H1 (cell line): ENCODE measurements at regions not wholly inside any gene's neighbourhood (a gene's known extent, or its start where the extent isn't known, plus 50 kb on each side); places are given as distances from the start of the nearest gene placed in this dataset.

Source experiments
- CTCF ChIA-PET: fragments of 300-600 bp; sonication (Branson Sonifier 250); formaldehyde crosslinking; loops from one replicate; lab custom pipeline; 2021; ENCODE audit not compliant: partially characterized antibody; lab: Charles Lee
- POLR2A ChIA-PET: fragments of 300-600 bp; sonication (Branson Sonifier 250); formaldehyde crosslinking; loops from one replicate; lab custom pipeline; 2021; ENCODE audit warnings: inconsistent platforms; ENCODE audit not compliant: partially characterized antibody; lab: Charles Lee
- DNase-seq, 2 experiments: peaks; one replicate each; pipeline versions ENCODE4 v3.0.0 to v3.0.0-alpha.2; 2010 to 2022; ENCODE audit warnings: low spot score in 2 of 2, low read depth in 1 of 2, mixed read lengths in 1 of 2
- FAIRE-seq: peaks from 2 replicates; lab custom pipeline; 2011; peaks lifted over from hg19 to GRCh38; lab: Jason Lieb, UNC
- H2AFZ ChIP-seq: 2 replicates; pipeline ENCODE4 v1.8.1; 2012; ENCODE audit warnings: low read length, inconsistent platforms
- H2AK5ac ChIP-seq: 2 replicates; pipeline ENCODE4 v1.6.1; 2013; ENCODE audit warnings: low read depth, low read length
- H2BK120ac ChIP-seq: replicated peaks from 2 replicates; pipeline ENCODE3; 2013; ENCODE audit warnings: low read depth, low read length, inconsistent platforms
- H2BK12ac ChIP-seq: 2 replicates; pipeline ENCODE4 v1.6.1; 2013; ENCODE audit warnings: low read depth, low read length
- H2BK15ac ChIP-seq: 2 replicates; pipeline ENCODE4 v1.6.1; 2013; ENCODE audit warnings: low read length
- H2BK20ac ChIP-seq: 2 replicates; pipeline ENCODE4 v1.6.1; 2013; ENCODE audit warnings: low read length
- H2BK5ac ChIP-seq: 2 replicates; pipeline ENCODE4 v1.6.1; 2013; ENCODE audit warnings: low read depth, low read length
- H3K14ac ChIP-seq: 2 replicates; pipeline ENCODE4 v1.6.1; 2013; ENCODE audit warnings: inconsistent platforms; ENCODE audit not compliant: insufficient read length
- H3K18ac ChIP-seq: 2 replicates; pipeline ENCODE4 v1.6.1; 2013; ENCODE audit warnings: low read length; ENCODE audit errors: extremely low read depth
- H3K23ac ChIP-seq: 2 replicates; pipeline ENCODE4 v1.6.1; 2013; ENCODE audit warnings: inconsistent platforms; ENCODE audit not compliant: insufficient read length
- H3K23me2 ChIP-seq: 2 replicates; pipeline ENCODE4 v1.6.1; 2013; ENCODE audit warnings: low read depth, low read length
- H3K27ac ChIP-seq: 2 replicates; pipeline ENCODE4 v1.6.1; 2011; ENCODE audit warnings: low read depth, low read length, inconsistent platforms
- H3K27me3 ChIP-seq, 4 experiments: replicated peaks in 1 of 4; 1 replicate in 1 of 4; 2 replicates in 3 of 4; pipeline versions ENCODE4 v1.6.1 to v1.8.1; 2011 to 2013; ENCODE audit warnings: low read length in 3 of 4, mild to moderate bottlenecking in 3 of 4, inconsistent platforms in 2 of 4, mixed read lengths in 2 of 4, moderate library complexity in 1 of 4; ENCODE audit not compliant: control insufficient read depth in 3 of 4, insufficient read depth in 3 of 4; ENCODE audit errors: extremely low read depth in 1 of 4
- H3K36me3 ChIP-seq, 4 experiments: 2 replicates each; pipeline versions ENCODE4 v1.6.1 to v1.8.1; 2011 to 2013; ENCODE audit warnings: mild to moderate bottlenecking in 4 of 4, low read length in 3 of 4, moderate library complexity in 2 of 4, control low read depth in 1 of 4, inconsistent platforms in 1 of 4; ENCODE audit not compliant: insufficient read depth in 4 of 4, control insufficient read depth in 2 of 4
- H3K4ac ChIP-seq: replicated peaks from 2 replicates; pipeline ENCODE3; 2013; ENCODE audit warnings: low read length, low read depth, mixed read lengths, inconsistent platforms; ENCODE audit not compliant: insufficient read length
- H3K4me1 ChIP-seq, 4 experiments: replicated peaks in 1 of 4; 1 replicate in 1 of 4; 2 replicates in 3 of 4; pipeline versions ENCODE4 v1.6.1 to v1.8.1; 2011 to 2013; ENCODE audit warnings: low read length in 3 of 4, inconsistent platforms in 2 of 4, mixed read lengths in 1 of 4; ENCODE audit not compliant: insufficient read depth in 4 of 4, control insufficient read depth in 3 of 4
- H3K4me2 ChIP-seq, 2 experiments: 2 replicates each; pipeline versions ENCODE4 v1.6.1 to v1.8.1; 2011 to 2013; ENCODE audit warnings: low read depth in 2 of 2, low read length in 2 of 2, control low read depth in 1 of 2, inconsistent platforms in 1 of 2, mild to moderate bottlenecking in 1 of 2; ENCODE audit not compliant: insufficient read depth in 1 of 2
- H3K4me3 ChIP-seq, 4 experiments: fragments of 200-600, 300-600 bp in 1 of 4; sonication (generic), shearing (Covaris generic), sonication (Bioruptor Twin) in 1 of 4; 2 replicates each; pipeline versions ENCODE4 v1.5.1 to v1.8.1; 2011 to 2016; ENCODE audit warnings: low read length in 4 of 4, low read depth in 3 of 4, control low read depth in 2 of 4, inconsistent platforms in 2 of 4, mild to moderate bottlenecking in 2 of 4, mixed read lengths in 1 of 4, moderate library complexity in 1 of 4; ENCODE audit not compliant: insufficient read depth in 2 of 4; ENCODE audit errors: extremely low read depth in 1 of 4
- H3K56ac ChIP-seq: replicated peaks from 2 replicates; pipeline ENCODE3; 2013; ENCODE audit warnings: low read depth, mild to moderate bottlenecking, mixed read lengths, low read length, inconsistent platforms; ENCODE audit not compliant: insufficient read length
- H3K79me1 ChIP-seq: 2 replicates; pipeline ENCODE4 v1.6.1; 2013; ENCODE audit warnings: low read depth, low read length, control low read depth
- H3K79me2 ChIP-seq, 2 experiments: 2 replicates each; pipeline versions ENCODE4 v1.6.1 to v1.8.1; 2012 to 2013; ENCODE audit warnings: low read length in 2 of 2, mild to moderate bottlenecking in 2 of 2, inconsistent platforms in 1 of 2; ENCODE audit not compliant: insufficient read depth in 2 of 2, control insufficient read depth in 1 of 2
- H3K9ac ChIP-seq, 4 experiments: replicated peaks in 1 of 4; 1 replicate in 1 of 4; 2 replicates in 3 of 4; pipeline versions ENCODE4 v1.6.1 to v1.8.1; 2011 to 2013; ENCODE audit warnings: low read depth in 3 of 4, low read length in 3 of 4, control low read depth in 2 of 4, mild to moderate bottlenecking in 2 of 4, moderate library complexity in 2 of 4, inconsistent platforms in 1 of 4; ENCODE audit errors: extremely low read depth in 1 of 4
- H3K9me3 ChIP-seq, 2 experiments: 2 replicates each; pipeline versions ENCODE4 v1.6.1 to v1.8.1; 2012 to 2013; ENCODE audit warnings: mild to moderate bottlenecking in 2 of 2, moderate library complexity in 2 of 2, control low read depth in 1 of 2, inconsistent platforms in 1 of 2, low read depth in 1 of 2, low read length in 1 of 2, mixed read lengths in 1 of 2; ENCODE audit not compliant: insufficient read depth in 2 of 2
- H4K20me1 ChIP-seq, 2 experiments: replicated peaks in 1 of 2; 2 replicates each; pipeline versions ENCODE3 to v1.8.1; 2011 to 2013; ENCODE audit warnings: inconsistent platforms in 2 of 2, low read length in 2 of 2, mild to moderate bottlenecking in 1 of 2; ENCODE audit not compliant: insufficient read depth in 2 of 2, control insufficient read depth in 1 of 2
- H4K5ac ChIP-seq: 2 replicates; pipeline ENCODE4 v1.6.1; 2013; ENCODE audit warnings: low read length, low read depth, mixed read lengths, inconsistent platforms; ENCODE audit not compliant: insufficient read length
- H4K8ac ChIP-seq: 2 replicates; pipeline ENCODE4 v1.8.0; 2013; ENCODE audit warnings: mild to moderate bottlenecking, moderate library complexity, low read length, inconsistent platforms; ENCODE audit not compliant: insufficient read depth; ENCODE audit errors: extremely low read depth
- H4K91ac ChIP-seq: replicated peaks from 2 replicates; pipeline ENCODE3; 2013; ENCODE audit warnings: low read length, mixed read lengths, inconsistent platforms; ENCODE audit not compliant: insufficient read length
- BCL11A ChIP-seq, 2 experiments: IDR thresholded peaks; one replicate each; pipeline ENCODE4 v1.6.1; 2011; ENCODE audit warnings: low read depth in 2 of 2, low read length in 2 of 2, mild to moderate bottlenecking in 2 of 2
- BRCA1 ChIP-seq: IDR thresholded peaks from 2 replicates; pipeline ENCODE4 v1.6.1; 2012; ENCODE audit warnings: low read depth, low read length, improper control_type of control experiment
- CBX5 ChIP-seq: fragments of 300-800, 300-1000 bp; sonication (generic); IDR thresholded peaks from 2 replicates; pipeline ENCODE4 v1.7.1; 2016; ENCODE audit warnings: antibody characterized with exemption, low read length, low read depth
- CREB1 ChIP-seq: IDR thresholded peaks from 2 replicates; pipeline ENCODE4 v1.6.1; 2012; ENCODE audit warnings: inconsistent platforms
- CTBP2 ChIP-seq: IDR thresholded peaks from 2 replicates; pipeline ENCODE4 v1.7.0; 2011; ENCODE audit warnings: borderline replicate concordance, mild to moderate bottlenecking, moderate library complexity, mixed read lengths, low read length; ENCODE audit not compliant: insufficient read depth, insufficient read length
- EGR1 ChIP-seq: IDR thresholded peaks from 2 replicates; pipeline ENCODE4 v1.6.1; 2011; ENCODE audit warnings: low read depth, low read length, borderline replicate concordance
- JUN ChIP-seq: IDR thresholded peaks from 2 replicates; pipeline ENCODE4 v1.6.1; 2011; ENCODE audit warnings: low read depth, mild to moderate bottlenecking, improper control_type of control experiment, low read length
- NRF1 ChIP-seq: IDR thresholded peaks from 2 replicates; pipeline ENCODE4 v1.6.1; 2011; ENCODE audit warnings: mild to moderate bottlenecking, low read depth, low read length, improper control_type of control experiment
- POU5F1 ChIP-seq: IDR thresholded peaks from 2 replicates; pipeline ENCODE4 v1.6.1; 2011; ENCODE audit warnings: low read depth, mild to moderate bottlenecking, low read length, moderate library complexity
- SIRT6 ChIP-seq: IDR thresholded peaks from one replicate; pipeline ENCODE4 v1.7.1; 2012; ENCODE audit warnings: low read length, inconsistent platforms
- SP2 ChIP-seq: IDR thresholded peaks from 2 replicates; pipeline ENCODE4 v1.6.1; 2012; ENCODE audit warnings: mild to moderate bottlenecking, low read length, inconsistent platforms
- SRF ChIP-seq: IDR thresholded peaks from 2 replicates; pipeline ENCODE4 v1.6.1; 2011; ENCODE audit warnings: mild to moderate bottlenecking, low read depth, low read length, moderate library complexity
- YY1 ChIP-seq: IDR thresholded peaks from 2 replicates; pipeline ENCODE4 v1.6.1; 2011; ENCODE audit warnings: low read depth, mild to moderate bottlenecking, low read length
- whole genome bisulfite sequencing, 2 experiments: shearing (Covaris generic) in 1 of 2; methylation state at CpG; one replicate each; pipeline versions ENCODE4 v1.1.6 to v1.1.7; 2013 to 2015; ENCODE audit warnings: low lambda C conversion rate in 2 of 2, mixed read lengths in 2 of 2, inconsistent platforms in 1 of 2, low coverage in 1 of 2, missing lambda C conversion rate in 1 of 2; ENCODE audit not compliant: insufficient replicate concordance in 2 of 2, insufficient coverage in 1 of 2, insufficient read length in 1 of 2; ENCODE audit errors: extremely low coverage in 1 of 2, missing lambda C conversion rate in 1 of 2; 5-methylcytosine and 5-hydroxymethylcytosine counted together
- TF ChIP-seq, protein P1 (sequence below): IDR thresholded peaks from 2 replicates; pipeline ENCODE4 v1.6.1; 2011; ENCODE audit warnings: low read depth, mild to moderate bottlenecking, low read length; ENCODE audit not compliant: insufficient read depth
- TF ChIP-seq, protein P2 (sequence below): IDR thresholded peaks from 2 replicates; pipeline ENCODE4 v1.6.1; 2011; ENCODE audit warnings: low read length, improper control_type of control experiment

GRCh38 chr21:28344985-28345384, 647.7 kb downstream of the LTN1 start:
- Histone ChIP-seq H4K8ac (no peak overlapping the region), H2BK12ac (no peak overlapping the region), H3K4me2 (no peak overlapping the region), H3K4me3 (no peak overlapping the region), H3K79me2 (no peaks in the 10 kb centered on the region), H3K56ac (no peak overlapping the region), H3K9ac (no peak overlapping the region), H3K23me2 (no peaks in the 10 kb centered on the region), H4K91ac (no peak overlapping the region), H2BK120ac (no peak overlapping the region), H3K4me1 (no peaks in the 10 kb centered on the region), H3K36me3 (no peaks in the 10 kb centered on the region), H3K79me1 (no peaks in the 10 kb centered on the region), H2AFZ (no peak overlapping the region), H3K27ac (no peak overlapping the region), H4K20me1 (no peaks in the 10 kb centered on the region), H3K14ac (no peak overlapping the region), H4K5ac (no peak overlapping the region), H3K4ac (no peak overlapping the region), H2BK15ac (no peak overlapping the region), H3K23ac (no peak overlapping the region), H3K27me3 (no peaks in the 10 kb centered on the region), H2AK5ac (no peak overlapping the region), H3K9me3 (no peaks in the 10 kb centered on the region), H2BK5ac (no peak overlapping the region), H2BK20ac (no peak overlapping the region), H3K18ac (no peak overlapping the region)
- DNase-seq (no peak), FAIRE-seq (no peak)
- CTCF ChIA-PET, result no interaction called here
- WGBS, 2 experiments, result 95% methylated on average over 1 of the region's 1 CpG; no CpG with 5 or more reads in 1 of the 2 experiments
- POLR2A ChIA-PET, result no interaction called here
- TF ChIP-seq SRF (no peak), CREB1 (no peak), NRF1 (no peak), SIRT6 (no peak), JUN (no peak), CBX5 (no peak), POU5F1 (no peak), BRCA1 (no peak), BCL11A (IDR thresholded peaks at IDR 0.05; ENCODE audit: low read depth in 2 of 2, low read length in 2 of 2) (no peak), YY1 (no peak), SP2 (no peak), CTBP2 (no peak), EGR1 (no peak)
- TF ChIP-seq, protein P1, sequence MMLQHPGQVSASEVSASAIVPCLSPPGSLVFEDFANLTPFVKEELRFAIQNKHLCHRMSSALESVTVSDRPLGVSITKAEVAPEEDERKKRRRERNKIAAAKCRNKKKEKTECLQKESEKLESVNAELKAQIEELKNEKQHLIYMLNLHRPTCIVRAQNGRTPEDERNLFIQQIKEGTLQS, result no peak
- TF ChIP-seq, protein P2, sequence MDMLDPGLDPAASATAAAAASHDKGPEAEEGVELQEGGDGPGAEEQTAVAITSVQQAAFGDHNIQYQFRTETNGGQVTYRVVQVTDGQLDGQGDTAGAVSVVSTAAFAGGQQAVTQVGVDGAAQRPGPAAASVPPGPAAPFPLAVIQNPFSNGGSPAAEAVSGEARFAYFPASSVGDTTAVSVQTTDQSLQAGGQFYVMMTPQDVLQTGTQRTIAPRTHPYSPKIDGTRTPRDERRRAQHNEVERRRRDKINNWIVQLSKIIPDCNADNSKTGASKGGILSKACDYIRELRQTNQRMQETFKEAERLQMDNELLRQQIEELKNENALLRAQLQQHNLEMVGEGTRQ, result no peak
